Karpas-422 (cell line): ENCODE measurements at regions not wholly inside any gene's neighbourhood (a gene's known extent, or its start where the extent isn't known, plus 50 kb on each side); places are given as distances from the start of the nearest gene placed in this dataset.

Experiments used
- DNase-seq: peaks from one replicate; pipeline ENCODE4 v3.0.0-alpha.2; 2015
- H2AFZ ChIP-seq: fragments of 200-600 bp; sonication (generic); 2 replicates; pipeline ENCODE4 v1.6.1; 2014; ENCODE audit warnings: antibody characterized with exemption, low read length, mixed read lengths
- H3K27ac ChIP-seq: fragments of 200-600 bp; sonication (generic); 2 replicates; pipeline ENCODE4 v1.5.1; 2014; ENCODE audit warnings: mild to moderate bottlenecking, low read length, moderate library complexity
- H3K27me3 ChIP-seq: fragments of 200-600 bp; sonication (generic); 2 replicates; pipeline ENCODE4 v1.6.1; 2014; ENCODE audit warnings: low read length, mixed read lengths
- H3K36me3 ChIP-seq: fragments of 200-600 bp; sonication (generic); 2 replicates; pipeline ENCODE4 v1.6.1; 2014; ENCODE audit warnings: low read length, mixed read lengths; ENCODE audit not compliant: insufficient read depth
- H3K4me1 ChIP-seq: fragments of 200-600 bp; sonication (generic); 2 replicates; pipeline ENCODE4 v1.6.1; 2014; ENCODE audit warnings: mild to moderate bottlenecking, low read length, mixed read lengths
- H3K4me2 ChIP-seq: fragments of 200-600 bp; sonication (generic); 2 replicates; pipeline ENCODE4 v1.6.1; 2014; ENCODE audit warnings: low read length, low read depth, mild to moderate bottlenecking; ENCODE audit not compliant: poor library complexity, severe bottlenecking
- H3K4me3 ChIP-seq: fragments of 200-600 bp; sonication (generic); 2 replicates; pipeline ENCODE4 v1.5.1; 2014; ENCODE audit warnings: mild to moderate bottlenecking, antibody characterized with exemption, low read length, mixed read lengths
- H3K79me2 ChIP-seq: fragments of 200-600 bp; sonication (generic); 2 replicates; pipeline ENCODE4 v1.6.1; 2014; ENCODE audit warnings: mild to moderate bottlenecking, low read length, mixed read lengths
- H3K9ac ChIP-seq: fragments of 200-600 bp; sonication (generic); 2 replicates; pipeline ENCODE4 v1.6.0; 2014; ENCODE audit warnings: low read length
- H3K9me2 ChIP-seq: fragments of 200-600 bp; sonication (generic), shearing (Covaris generic); replicated peaks from 2 replicates; pipeline ENCODE4 v1.6.0; 2014; ENCODE audit warnings: mild to moderate bottlenecking, low read length, moderate library complexity; ENCODE audit not compliant: insufficient read depth
- H3K9me3 ChIP-seq: fragments of 300-700, 200-600 bp; sonication (generic); 2 replicates; pipeline ENCODE4 v1.6.1; 2014; ENCODE audit warnings: low read length, mixed read lengths
- H4K20me1 ChIP-seq: fragments of 200-600 bp; sonication (generic); 2 replicates; pipeline ENCODE4 v1.6.1; 2014; ENCODE audit warnings: mild to moderate bottlenecking, antibody characterized with exemption, low read length, low read depth; ENCODE audit not compliant: insufficient read depth

DNA sequence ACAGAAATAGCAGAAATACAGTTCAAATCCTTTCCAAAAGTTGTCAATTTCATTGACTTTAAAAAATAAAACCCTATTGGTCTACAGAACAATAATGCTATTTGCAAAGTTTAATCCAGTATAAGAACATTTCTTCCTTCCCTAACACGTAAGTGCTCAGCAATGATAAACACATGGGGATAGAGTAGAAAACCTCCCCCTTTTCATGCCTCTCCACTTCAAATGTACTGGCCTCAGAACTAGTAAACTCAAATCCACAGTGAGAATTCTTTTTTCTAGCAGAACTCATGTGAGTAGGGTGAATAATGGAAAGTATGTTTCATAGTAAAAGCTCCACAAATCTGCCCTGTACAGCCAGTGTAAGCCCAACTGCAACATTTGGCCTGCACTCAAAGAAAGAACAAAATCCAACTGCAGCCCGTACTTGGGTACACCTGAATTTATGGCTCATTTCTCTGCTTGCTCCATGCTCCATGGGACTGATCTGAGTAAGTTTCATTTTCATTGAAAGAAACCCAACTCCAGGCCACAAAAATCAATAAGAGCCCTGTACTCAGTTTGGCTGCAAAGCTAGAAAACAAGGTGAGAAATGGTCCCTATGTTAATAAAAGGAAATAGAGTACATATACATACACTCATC is 115.0 kb upstream of the RMDN2 start:
- no peak overlapping the region for H3K27ac ChIP-seq
- H3K36me3 ChIP-seq: no peaks in the 10 kb centered on the region
- no peak for DNase-seq
- H3K4me3 ChIP-seq: no peak overlapping the region
- no peaks in the 10 kb centered on the region for H3K27me3 ChIP-seq
- no peaks in the 10 kb centered on the region for H4K20me1 ChIP-seq
- no peaks in the 10 kb centered on the region for H3K79me2 ChIP-seq
- no peaks in the 10 kb centered on the region for H3K9me2 ChIP-seq
- H3K9me3 ChIP-seq: no peaks in the 10 kb centered on the region
- H3K9ac ChIP-seq: no peak overlapping the region
- no peak overlapping the region for H2AFZ ChIP-seq
- no peaks in the 10 kb centered on the region for H3K4me1 ChIP-seq
- H3K4me2 ChIP-seq: no peak overlapping the region

DNA sequence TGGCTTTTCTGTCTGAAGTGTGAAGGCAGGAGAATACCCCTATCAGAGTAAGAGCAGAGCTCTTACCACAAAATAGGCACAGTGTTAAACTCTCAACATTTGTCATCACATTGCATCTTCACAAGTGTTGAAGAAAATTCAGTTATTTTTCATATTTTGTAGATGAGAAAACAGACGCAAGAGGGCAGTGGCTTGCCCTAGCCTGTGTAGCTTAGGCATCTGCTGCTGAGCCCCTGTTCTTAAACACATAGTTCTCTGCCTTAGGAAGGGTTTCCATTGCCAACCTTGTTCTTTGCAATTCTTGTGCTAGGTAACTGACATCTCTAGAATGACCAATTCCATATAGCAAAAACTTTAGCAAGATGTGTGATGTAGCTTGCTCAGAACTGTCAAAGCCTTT is 112.7 kb upstream of the RMDN2 start:
- Histone ChIP-seq H3K4me2 (no peak overlapping the region), H4K20me1 (no peaks in the 10 kb centered on the region), H3K4me3 (no peak overlapping the region), H3K9me2 (no peaks in the 10 kb centered on the region), H3K79me2 (no peaks in the 10 kb centered on the region), H3K9me3 (no peaks in the 10 kb centered on the region), H3K27ac (no peak overlapping the region), H3K9ac (no peak overlapping the region), H3K4me1 (no peaks in the 10 kb centered on the region), H3K27me3 (no peaks in the 10 kb centered on the region), H3K36me3 (no peaks in the 10 kb centered on the region), H2AFZ (no peak overlapping the region)
- peak; percentile 60 for DNase-seq

DNA sequence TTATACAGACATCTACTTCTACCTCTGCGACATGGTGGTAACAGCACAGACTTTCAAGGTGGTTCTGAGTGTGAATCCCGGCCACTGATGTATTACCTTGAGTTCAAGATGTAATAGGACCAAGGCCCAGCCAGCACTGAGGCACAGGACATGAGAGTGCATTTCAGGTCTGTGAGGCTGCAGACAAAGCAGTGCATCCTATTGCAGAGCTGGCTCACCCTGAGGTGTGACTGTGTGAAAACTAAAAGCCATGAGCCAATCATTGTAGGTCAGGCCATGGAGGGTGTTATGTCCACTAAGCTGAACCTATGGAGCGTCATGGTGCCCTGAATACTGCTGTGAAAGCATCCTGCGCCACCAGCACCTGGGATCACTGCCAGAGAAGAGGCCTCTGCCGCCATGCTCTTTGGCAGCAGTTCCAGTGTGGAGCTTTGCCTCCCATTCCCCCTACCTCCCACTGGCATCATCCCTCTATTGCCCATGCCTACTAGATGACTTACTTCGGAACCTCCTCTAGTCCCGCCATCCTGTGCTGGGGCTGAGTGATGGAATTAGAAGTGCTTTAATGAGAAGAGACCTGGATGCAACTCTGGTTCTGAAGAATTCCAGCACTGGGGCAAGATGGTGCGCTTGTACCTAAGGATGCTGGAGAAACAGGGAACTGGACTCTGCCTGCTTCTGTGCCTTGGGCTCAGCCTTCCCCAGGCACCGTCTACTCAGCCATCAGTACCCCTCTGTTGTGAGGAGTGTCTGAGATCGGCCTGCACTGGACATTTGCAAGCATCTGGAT is 112.0 kb upstream of the RMDN2 start:
- Histone ChIP-seq H3K4me3 (no peak overlapping the region), H3K36me3 (no peaks in the 10 kb centered on the region), H3K4me2 (no peak overlapping the region), H3K9me2 (no peaks in the 10 kb centered on the region), H4K20me1 (no peaks in the 10 kb centered on the region), H3K27ac (no peak overlapping the region), H2AFZ (no peak overlapping the region), H3K9ac (no peak overlapping the region), H3K79me2 (no peaks in the 10 kb centered on the region), H3K9me3 (no peaks in the 10 kb centered on the region), H3K4me1 (no peaks in the 10 kb centered on the region), H3K27me3 (no peaks in the 10 kb centered on the region)
- no peak for DNase-seq

DNA sequence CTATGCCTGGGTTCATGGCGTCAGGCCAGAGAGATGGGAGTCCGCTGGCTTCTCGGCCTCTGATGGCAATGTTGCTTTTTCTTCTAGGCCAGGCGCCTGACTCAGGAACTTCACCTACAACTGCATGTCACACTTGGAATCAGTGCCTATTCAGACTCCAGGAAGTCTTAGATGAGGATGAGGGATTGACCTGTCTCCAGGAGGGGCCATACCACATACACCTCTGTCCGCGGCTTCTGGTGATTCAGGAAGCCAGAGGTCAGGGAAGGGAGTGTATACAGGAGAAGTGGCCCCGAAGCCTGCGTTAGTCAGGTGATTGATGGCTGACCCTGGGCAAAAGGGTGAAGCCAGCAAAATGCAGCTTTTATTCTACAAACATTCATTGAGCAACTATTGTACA is 109.1 kb upstream of the RMDN2 start:
- no peak for DNase-seq
- no peak overlapping the region for H3K4me2 ChIP-seq
- H3K79me2 ChIP-seq: no peaks in the 10 kb centered on the region
- no peak overlapping the region for H3K27ac ChIP-seq
- no peak overlapping the region for H3K9ac ChIP-seq
- no peaks in the 10 kb centered on the region for H3K36me3 ChIP-seq
- no peaks in the 10 kb centered on the region for H3K9me2 ChIP-seq
- H3K4me3 ChIP-seq: no peak overlapping the region
- H3K9me3 ChIP-seq: no peaks in the 10 kb centered on the region
- no peaks in the 10 kb centered on the region for H3K27me3 ChIP-seq
- no peak overlapping the region for H2AFZ ChIP-seq
- H4K20me1 ChIP-seq: no peaks in the 10 kb centered on the region
- no peaks in the 10 kb centered on the region for H3K4me1 ChIP-seq

DNA sequence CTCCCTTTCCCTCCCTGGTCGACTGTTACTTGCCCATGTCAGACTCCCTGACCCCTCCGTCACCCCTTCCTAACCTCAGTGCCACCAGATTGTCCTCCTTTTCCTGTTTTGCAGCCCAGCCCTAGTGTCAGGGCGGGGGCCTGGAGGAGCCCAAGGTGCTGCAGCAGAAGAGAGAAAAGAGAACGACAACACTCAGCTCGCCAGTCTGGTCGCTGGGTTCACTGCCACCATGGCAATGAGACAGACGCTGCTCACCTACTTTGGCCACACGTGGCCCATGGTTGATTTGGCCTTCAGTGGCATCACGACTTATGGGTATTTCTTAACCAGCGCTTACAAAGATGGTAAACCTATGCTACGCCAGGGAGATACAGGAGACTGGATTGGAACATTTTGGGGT is 108.4 kb upstream of the RMDN2 start:
- DNase-seq: no peak
- Histone ChIP-seq H3K9me2 (no peaks in the 10 kb centered on the region), H3K27me3 (no peaks in the 10 kb centered on the region), H3K4me3 (no peak overlapping the region), H3K4me2 (no peak overlapping the region), H3K4me1 (no peaks in the 10 kb centered on the region), H4K20me1 (no peaks in the 10 kb centered on the region), H3K79me2 (no peaks in the 10 kb centered on the region), H2AFZ (no peak overlapping the region), H3K9me3 (no peaks in the 10 kb centered on the region), H3K36me3 (no peaks in the 10 kb centered on the region), H3K9ac (no peak overlapping the region), H3K27ac (no peak overlapping the region)

DNA sequence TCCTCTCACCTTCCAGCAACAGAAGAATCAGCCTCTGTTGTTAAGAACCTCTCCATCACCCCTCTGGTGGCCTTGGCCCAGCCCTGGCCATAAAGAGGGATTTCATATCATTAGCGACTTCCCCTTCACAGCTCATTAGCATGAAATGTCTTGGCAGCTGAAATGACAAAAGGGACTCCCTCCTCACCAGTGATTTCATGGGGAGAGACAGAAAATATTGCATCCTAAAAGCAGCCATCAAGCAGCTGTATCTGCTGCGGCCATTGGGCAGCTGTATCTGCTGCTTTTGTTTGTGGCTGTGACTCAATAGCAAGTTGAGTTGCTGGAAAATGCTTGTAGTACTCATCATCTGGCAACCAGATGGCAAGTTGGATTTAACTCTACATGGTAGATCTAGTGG is 105.9 kb upstream of the RMDN2 start:
- no peak for DNase-seq
- H3K36me3 ChIP-seq: no peaks in the 10 kb centered on the region
- H3K27me3 ChIP-seq: no peaks in the 10 kb centered on the region
- H3K4me1 ChIP-seq: no peaks in the 10 kb centered on the region
- no peak overlapping the region for H3K4me2 ChIP-seq
- no peaks in the 10 kb centered on the region for H3K79me2 ChIP-seq
- no peak overlapping the region for H3K9ac ChIP-seq
- no peak overlapping the region for H3K27ac ChIP-seq
- H3K9me2 ChIP-seq: no peaks in the 10 kb centered on the region
- no peak overlapping the region for H2AFZ ChIP-seq
- H3K4me3 ChIP-seq: no peak overlapping the region
- H3K9me3 ChIP-seq: no peaks in the 10 kb centered on the region
- H4K20me1 ChIP-seq: no peaks in the 10 kb centered on the region

DNA sequence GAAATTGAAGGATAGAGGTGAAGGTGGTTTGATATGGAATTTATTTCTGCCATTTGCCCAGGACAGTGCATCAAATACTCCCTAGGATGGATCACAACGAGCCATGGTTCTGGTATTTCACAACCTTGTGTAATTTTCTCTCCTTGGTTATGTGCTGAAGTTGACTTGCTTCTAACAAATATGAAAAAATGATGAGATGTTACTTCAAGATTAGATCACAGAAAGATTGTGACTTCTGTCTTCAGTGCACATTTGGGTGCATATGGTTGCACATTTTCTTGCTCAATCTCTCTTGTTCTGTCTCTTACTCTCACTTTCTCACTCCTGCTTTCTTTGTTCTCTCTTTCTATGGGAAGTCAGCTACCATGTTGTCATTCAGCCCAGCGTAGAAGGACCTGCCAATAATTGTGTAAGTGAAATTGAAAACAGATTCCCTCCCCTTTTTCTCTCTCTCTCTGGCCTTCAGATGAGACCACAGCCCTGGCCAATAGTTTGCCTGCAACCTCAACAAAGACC is 104.6 kb upstream of the RMDN2 start:
- DNase-seq: no peak
- no peaks in the 10 kb centered on the region for H3K4me1 ChIP-seq
- no peak overlapping the region for H3K9ac ChIP-seq
- H3K79me2 ChIP-seq: no peaks in the 10 kb centered on the region
- H3K9me2 ChIP-seq: no peaks in the 10 kb centered on the region
- H3K36me3 ChIP-seq: no peaks in the 10 kb centered on the region
- H3K4me3 ChIP-seq: no peak overlapping the region
- no peaks in the 10 kb centered on the region for H3K27me3 ChIP-seq
- no peak overlapping the region for H2AFZ ChIP-seq
- H3K9me3 ChIP-seq: no peaks in the 10 kb centered on the region
- no peaks in the 10 kb centered on the region for H4K20me1 ChIP-seq
- H3K4me2 ChIP-seq: no peak overlapping the region
- H3K27ac ChIP-seq: no peak overlapping the region

DNA sequence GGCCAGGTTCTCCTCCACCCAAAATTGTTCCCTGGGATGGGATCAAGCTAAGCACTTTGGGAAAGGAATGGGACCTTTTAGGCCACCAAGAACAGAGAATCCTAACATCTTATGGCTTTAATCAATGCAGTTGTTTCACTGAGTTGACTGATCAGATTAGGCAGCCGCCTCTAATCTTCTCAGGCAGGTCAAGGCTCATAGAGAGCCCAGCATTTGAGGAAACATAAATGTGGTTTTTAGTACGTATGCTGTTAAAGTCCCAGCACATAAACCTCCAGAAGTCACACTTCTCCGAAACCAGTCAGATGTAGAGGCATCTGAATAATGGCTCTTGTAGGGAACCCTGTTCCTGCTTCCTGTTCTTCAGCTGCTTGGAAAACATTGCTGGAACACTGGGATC is 99.5 kb upstream of the RMDN2 start:
- no peak overlapping the region for H3K27ac ChIP-seq
- H3K79me2 ChIP-seq: no peaks in the 10 kb centered on the region
- no peak overlapping the region for H3K9ac ChIP-seq
- no peak for DNase-seq
- no peaks in the 10 kb centered on the region for H3K9me2 ChIP-seq
- no peaks in the 10 kb centered on the region for H3K9me3 ChIP-seq
- H3K27me3 ChIP-seq: no peaks in the 10 kb centered on the region
- H2AFZ ChIP-seq: no peak overlapping the region
- H4K20me1 ChIP-seq: no peaks in the 10 kb centered on the region
- H3K36me3 ChIP-seq: no peaks in the 10 kb centered on the region
- no peak overlapping the region for H3K4me2 ChIP-seq
- H3K4me1 ChIP-seq: no peaks in the 10 kb centered on the region
- no peak overlapping the region for H3K4me3 ChIP-seq
